GM23248 (cell line): ENCODE measurements at regions not wholly inside any gene's neighbourhood (a gene's known extent, or its start where the extent isn't known, plus 50 kb on each side); places are given as distances from the start of the nearest gene placed in this dataset.

Source experiments
- DNase-seq: peaks from one replicate; pipeline ENCODE4 v3.0.0-alpha.2; 2015
- H2AFZ ChIP-seq: fragments of 200-600 bp; sonication (generic); 2 replicates; pipeline ENCODE4 v1.6.1; 2016; ENCODE audit warnings: antibody characterized with exemption
- H3F3A ChIP-seq: fragments of 200-600 bp; sonication (generic); 2 replicates; pipeline ENCODE4 v1.6.1; 2016; ENCODE audit warnings: mild to moderate bottlenecking, antibody characterized with exemption, mixed run types; ENCODE audit not compliant: insufficient read depth
- H3K27ac ChIP-seq: fragments of 200-600 bp; sonication (generic); 2 replicates; pipeline ENCODE4 v1.5.1; 2016; ENCODE audit warnings: mild to moderate bottlenecking
- H3K27me3 ChIP-seq: fragments of 200-600 bp; sonication (generic); replicated peaks from 2 replicates; pipeline ENCODE4 v1.6.1; 2016; ENCODE audit warnings: mild to moderate bottlenecking; ENCODE audit not compliant: insufficient read depth
- H3K36me3 ChIP-seq: fragments of 200-600 bp; sonication (generic); 2 replicates; pipeline ENCODE4 v1.6.1; 2016; ENCODE audit warnings: low read depth, mild to moderate bottlenecking
- H3K4me1 ChIP-seq: fragments of 200-600 bp; sonication (generic); 2 replicates; pipeline ENCODE4 v1.6.1; 2016; ENCODE audit warnings: mild to moderate bottlenecking; ENCODE audit not compliant: insufficient read depth
- H3K4me2 ChIP-seq: fragments of 200-600 bp; sonication (generic); one replicate; pipeline ENCODE4 v1.6.1; 2016; ENCODE audit warnings: mild to moderate bottlenecking; ENCODE audit not compliant: unreplicated experiment
- H3K4me3 ChIP-seq: fragments of 200-600 bp; sonication (generic); 2 replicates; pipeline ENCODE4 v1.5.1; 2016; ENCODE audit warnings: mild to moderate bottlenecking
- H3K79me2 ChIP-seq: fragments of 200-600 bp; sonication (generic); 2 replicates; pipeline ENCODE4 v1.6.1; 2016; ENCODE audit warnings: mild to moderate bottlenecking; ENCODE audit not compliant: insufficient read depth
- H3K9ac ChIP-seq: fragments of 200-600 bp; sonication (generic); 2 replicates; pipeline ENCODE4 v1.6.1; 2016; ENCODE audit warnings: mild to moderate bottlenecking
- H3K9me2 ChIP-seq: fragments of 200-600 bp; sonication (generic); 2 replicates; pipeline ENCODE4 v1.6.1; 2016; ENCODE audit warnings: mixed run types, mild to moderate bottlenecking, moderate library complexity; ENCODE audit not compliant: insufficient read depth
- H3K9me3 ChIP-seq: fragments of 200-600 bp; sonication (generic); one replicate; pipeline ENCODE4 v1.6.1; 2017; ENCODE audit warnings: low read depth
- H4K20me1 ChIP-seq: fragments of 200-600 bp; sonication (generic); 2 replicates; pipeline ENCODE4 v1.6.0; 2016; ENCODE audit not compliant: insufficient read depth
- EZH2 ChIP-seq: fragments of 200-600 bp; sonication (generic); IDR thresholded peaks from 2 replicates; pipeline ENCODE4 v1.6.1; 2018; ENCODE audit warnings: antibody characterized with exemption, mild to moderate bottlenecking; ENCODE audit not compliant: insufficient read depth, poor library complexity, severe bottlenecking
- EZH2phosphoT487 ChIP-seq: fragments of 200-600 bp; sonication (generic); IDR thresholded peaks from 2 replicates; pipeline ENCODE4 v1.6.1; 2018; ENCODE audit warnings: antibody characterized with exemption, moderate library complexity, mild to moderate bottlenecking, low read depth; ENCODE audit not compliant: insufficient read depth
- WGBS, 2 experiments: methylation state at CpG; one replicate each; pipeline ENCODE4 v1.1.6; 2015 to 2017; ENCODE audit warnings: low lambda C conversion rate in 2 of 2, low coverage in 1 of 2; ENCODE audit errors: missing lambda C conversion rate in 2 of 2; 5-methylcytosine and 5-hydroxymethylcytosine counted together
- in situ Hi-C: fragments of 300-500 bp; cut with MboI; formaldehyde crosslinking; loops from 2 replicates; pipeline ENCODE4 v1.15.0; 2020

DNA sequence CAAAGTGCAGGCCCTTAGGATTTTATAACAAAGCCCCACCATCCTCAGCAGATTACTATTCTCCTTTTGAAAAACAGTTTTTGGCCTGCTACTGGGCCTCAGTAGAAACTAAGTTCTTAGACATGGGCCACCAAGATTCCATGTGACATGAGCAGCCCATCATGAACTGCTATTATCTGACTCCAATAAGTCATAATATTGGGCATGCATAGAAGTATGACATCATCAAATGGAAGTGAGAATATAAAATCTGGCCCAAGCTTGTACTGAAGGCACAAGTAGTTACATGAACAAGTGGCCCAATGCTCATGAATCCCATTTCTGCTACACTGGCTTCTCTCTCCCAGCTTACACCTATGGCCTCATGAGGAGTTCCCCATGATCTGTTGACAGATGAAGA, 404.8 kb downstream of the EPHA5 start:
- no peaks in the 10 kb centered on the region for H3K9me2 ChIP-seq
- H3K4me1 ChIP-seq = no peaks in the 10 kb centered on the region
- no peaks in the 10 kb centered on the region for H4K20me1 ChIP-seq
- H3F3A ChIP-seq = no peaks in the 10 kb centered on the region
- in situ Hi-C loops = no loop called here
- H3K4me3 ChIP-seq = no peak overlapping the region
- H3K4me2 ChIP-seq = no peak overlapping the region
- no peaks in the 10 kb centered on the region for H3K36me3 ChIP-seq
- H3K27me3 ChIP-seq = no peaks in the 10 kb centered on the region
- no peak overlapping the region for H3K27ac ChIP-seq
- no peak for TF ChIP-seq EZH2
- no peak for TF ChIP-seq EZH2phosphoT487
- no peak overlapping the region for H3K9ac ChIP-seq
- no peak overlapping the region for H2AFZ ChIP-seq
- no peaks in the 10 kb centered on the region for H3K9me3 ChIP-seq
- H3K79me2 ChIP-seq = no peaks in the 10 kb centered on the region
- DNase-seq = no peak

DNA sequence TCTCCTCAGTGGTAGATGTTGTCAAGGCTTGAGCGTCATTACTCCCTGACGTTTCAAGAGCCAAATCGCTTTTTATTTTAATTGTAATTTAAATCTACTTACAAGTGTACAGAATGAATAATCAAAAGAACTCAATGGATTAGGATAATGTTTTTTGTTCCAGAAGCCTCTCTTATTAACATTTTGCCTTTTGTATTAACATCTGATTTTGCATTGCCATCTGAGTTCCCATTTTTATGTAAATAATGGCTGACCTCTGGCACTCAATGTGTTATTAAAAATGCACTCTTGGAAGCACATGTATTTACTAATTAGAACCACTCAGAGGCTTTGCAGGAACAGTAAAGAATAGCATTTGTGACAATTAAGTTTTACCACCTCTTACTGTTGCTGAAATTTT, 411.0 kb downstream of the EPHA5 start:
- no peak for DNase-seq
- Histone ChIP-seq H3K9me2 (no peaks in the 10 kb centered on the region), H3K36me3 (no peaks in the 10 kb centered on the region), H2AFZ (no peak overlapping the region), H3K27me3 (no peaks in the 10 kb centered on the region), H3K4me3 (no peak overlapping the region), H3F3A (no peaks in the 10 kb centered on the region), H3K4me1 (no peaks in the 10 kb centered on the region), H3K9ac (no peak overlapping the region), H3K9me3 (no peaks in the 10 kb centered on the region), H3K79me2 (no peaks in the 10 kb centered on the region), H3K27ac (no peak overlapping the region), H4K20me1 (no peaks in the 10 kb centered on the region), H3K4me2 (no peak overlapping the region)
- TF ChIP-seq EZH2 (no peak), EZH2phosphoT487 (no peak)
- in situ Hi-C loops = no loop called here
- WGBS, 2 experiments = 8% methylated on average over 3 of the region's 3 CpGs

DNA sequence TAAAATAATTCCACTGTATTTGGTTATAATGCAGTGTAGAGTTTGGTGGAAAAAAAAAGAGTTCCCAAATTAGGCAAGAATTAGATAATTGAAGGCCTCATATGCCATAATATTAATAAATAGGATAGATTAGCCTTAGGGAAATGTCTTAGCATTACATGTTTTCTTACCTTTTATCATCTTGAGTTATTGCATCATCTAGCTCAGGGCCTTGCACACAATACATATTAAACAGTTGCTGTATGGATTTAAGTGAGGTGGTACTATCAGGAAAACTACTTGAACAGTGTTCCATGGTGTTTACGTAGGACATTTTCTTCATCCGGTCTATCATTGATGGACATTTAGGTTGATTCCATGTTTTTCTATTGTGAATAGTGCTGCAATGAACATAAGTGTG, 419.4 kb downstream of the EPHA5 start:
- DNase-seq = no peak
- no peaks in the 10 kb centered on the region for H3K9me2 ChIP-seq
- TF ChIP-seq EZH2 = no peak
- no peak for TF ChIP-seq EZH2phosphoT487
- H3K79me2 ChIP-seq = no peaks in the 10 kb centered on the region
- WGBS, 2 experiments = 78 to 86% methylated on average over 2 of the region's 2 CpGs
- H3K36me3 ChIP-seq = no peaks in the 10 kb centered on the region
- in situ Hi-C loops = no loop called here
- no peaks in the 10 kb centered on the region for H3K4me1 ChIP-seq
- H2AFZ ChIP-seq = no peak overlapping the region
- no peaks in the 10 kb centered on the region for H3F3A ChIP-seq
- no peak overlapping the region for H3K9ac ChIP-seq
- H3K27ac ChIP-seq = no peak overlapping the region
- no peak overlapping the region for H3K4me3 ChIP-seq
- no peak overlapping the region for H3K4me2 ChIP-seq
- H3K27me3 ChIP-seq = no peaks in the 10 kb centered on the region
- no peaks in the 10 kb centered on the region for H4K20me1 ChIP-seq
- H3K9me3 ChIP-seq = no peaks in the 10 kb centered on the region

DNA sequence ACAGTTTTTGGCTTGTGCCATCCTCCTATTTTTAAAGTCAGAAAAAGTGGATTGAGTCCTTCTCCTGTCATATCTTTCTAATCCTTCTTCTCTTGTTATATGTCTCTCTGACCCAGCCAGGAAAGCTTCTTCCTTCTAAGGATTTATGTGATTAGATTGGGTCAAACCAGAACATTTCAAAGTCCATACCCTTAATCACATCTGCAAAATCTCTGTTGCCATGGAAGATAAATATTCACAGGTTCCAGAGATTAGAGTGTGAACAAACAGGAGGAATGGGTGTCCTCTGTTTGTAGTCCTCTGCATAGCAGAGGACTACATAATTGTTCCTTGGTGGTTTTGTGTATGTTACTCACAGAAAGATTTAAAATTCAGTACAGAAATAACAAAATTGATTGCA, 421.2 kb downstream of the EPHA5 start:
- no peak overlapping the region for H2AFZ ChIP-seq
- H3K9me2 ChIP-seq = no peaks in the 10 kb centered on the region
- H3K4me3 ChIP-seq = no peak overlapping the region
- H3K9ac ChIP-seq = no peak overlapping the region
- no peak for TF ChIP-seq EZH2phosphoT487
- no peak for TF ChIP-seq EZH2
- no peaks in the 10 kb centered on the region for H3K79me2 ChIP-seq
- no peaks in the 10 kb centered on the region for H4K20me1 ChIP-seq
- no peaks in the 10 kb centered on the region for H3F3A ChIP-seq
- H3K27me3 ChIP-seq = no peaks in the 10 kb centered on the region
- in situ Hi-C loops = no loop called here
- H3K4me2 ChIP-seq = no peak overlapping the region
- H3K36me3 ChIP-seq = no peaks in the 10 kb centered on the region
- H3K4me1 ChIP-seq = no peaks in the 10 kb centered on the region
- no peak for DNase-seq
- H3K27ac ChIP-seq = no peak overlapping the region
- H3K9me3 ChIP-seq = no peaks in the 10 kb centered on the region

DNA sequence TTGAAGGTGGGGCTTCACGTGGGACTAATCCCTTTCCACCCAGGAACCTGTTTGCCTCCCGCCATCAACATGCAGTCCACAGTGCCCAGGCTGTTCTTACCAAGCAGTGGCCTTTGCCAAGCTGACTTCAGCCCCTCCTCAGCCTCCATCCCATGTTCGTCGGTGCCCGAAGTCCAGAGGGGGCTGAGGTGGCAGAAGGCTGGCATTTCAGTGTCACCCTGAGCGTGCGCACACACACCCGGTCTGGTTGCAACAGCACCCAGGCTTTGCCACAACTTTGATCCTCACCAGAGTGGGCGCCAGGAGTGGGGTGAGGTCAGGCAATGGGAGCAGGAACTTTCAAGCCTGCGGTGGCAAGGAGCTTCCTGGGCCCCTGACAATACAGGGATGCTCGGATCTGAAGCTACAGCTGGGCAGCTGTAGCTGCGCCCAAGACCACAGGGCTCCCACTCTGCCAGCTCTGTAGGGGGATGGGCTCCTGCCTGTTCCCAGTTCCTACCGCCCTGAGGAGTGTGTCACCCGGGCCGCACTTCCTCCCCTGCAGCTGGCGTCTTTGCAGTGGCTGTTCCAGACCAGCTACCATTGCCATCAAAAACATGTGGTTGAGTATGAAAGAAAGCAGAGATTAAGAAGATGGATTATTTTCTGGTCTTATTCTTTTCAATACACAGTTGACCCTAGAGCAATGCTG, 428.0 kb downstream of the EPHA5 start:
- H3K27ac ChIP-seq = no peak overlapping the region
- H2AFZ ChIP-seq = no peak overlapping the region
- in situ Hi-C loops = no loop called here
- H3K36me3 ChIP-seq = no peaks in the 10 kb centered on the region
- H3K4me2 ChIP-seq = no peak overlapping the region
- H3K27me3 ChIP-seq = no peaks in the 10 kb centered on the region
- DNase-seq = no peak
- H3K4me3 ChIP-seq = no peak overlapping the region
- no peak for TF ChIP-seq EZH2
- TF ChIP-seq EZH2phosphoT487 = no peak
- no peaks in the 10 kb centered on the region for H3K79me2 ChIP-seq
- no peaks in the 10 kb centered on the region for H3K4me1 ChIP-seq
- no peaks in the 10 kb centered on the region for H4K20me1 ChIP-seq
- H3F3A ChIP-seq = no peaks in the 10 kb centered on the region
- no peak overlapping the region for H3K9ac ChIP-seq
- H3K9me2 ChIP-seq = no peaks in the 10 kb centered on the region
- WGBS, 2 experiments = 46 to 47% methylated on average over 16 of the region's 16 CpGs
- no peaks in the 10 kb centered on the region for H3K9me3 ChIP-seq
